Coronary artery (tissue), 2 donors: ENCODE measurements at regions not wholly inside any gene's neighbourhood (a gene's known extent, or its start where the extent isn't known, plus 50 kb on each side); places are given as distances from the start of the nearest gene placed in this dataset.
A peak's percentile ranks its signal among the peaks of the same experiment; 100 is the strongest.

Source experiments
- DNase-seq: peaks from one replicate; pipeline ENCODE4 v3.0.0-alpha.2; 2017; ENCODE audit warnings: low spot score
- H3K27ac ChIP-seq, 2 donors: fragments of 200-600 bp; sonication (generic); one replicate each; pipeline ENCODE4 v1.5.1; 2016 to 2019
- H3K4me3 ChIP-seq: fragments of 200-600 bp; sonication (generic); 2 replicates; pipeline ENCODE4 v1.5.1; 2016; ENCODE audit warnings: mild to moderate bottlenecking, moderate library complexity
- TF ChIP-seq, protein P1 (sequence below): fragments of 200-600 bp; sonication (generic); IDR thresholded peaks from one replicate; pipeline ENCODE4 v1.5.1; 2019; ENCODE audit warnings: antibody characterized with exemption

DNA sequence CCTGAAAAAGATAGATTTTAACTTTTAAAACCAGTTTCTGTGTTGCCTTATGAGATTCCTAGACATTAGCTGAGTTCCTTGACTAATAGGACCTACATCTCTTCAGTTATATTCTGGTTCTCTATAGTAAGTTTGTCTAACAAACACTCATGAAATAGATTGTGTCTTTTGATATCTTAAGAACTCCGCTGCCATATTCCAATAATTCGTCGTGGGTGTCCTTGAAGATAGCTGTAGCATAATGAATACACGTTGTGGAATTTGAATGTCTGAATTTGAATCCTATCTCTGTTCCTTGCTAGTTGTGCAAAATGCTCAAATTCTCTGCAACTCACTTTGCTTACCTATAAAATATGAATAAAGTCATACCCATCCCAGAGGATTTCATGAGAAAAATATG lies 176.8 kb upstream of the COL3A1 start:
- TF ChIP-seq, protein P1, sequence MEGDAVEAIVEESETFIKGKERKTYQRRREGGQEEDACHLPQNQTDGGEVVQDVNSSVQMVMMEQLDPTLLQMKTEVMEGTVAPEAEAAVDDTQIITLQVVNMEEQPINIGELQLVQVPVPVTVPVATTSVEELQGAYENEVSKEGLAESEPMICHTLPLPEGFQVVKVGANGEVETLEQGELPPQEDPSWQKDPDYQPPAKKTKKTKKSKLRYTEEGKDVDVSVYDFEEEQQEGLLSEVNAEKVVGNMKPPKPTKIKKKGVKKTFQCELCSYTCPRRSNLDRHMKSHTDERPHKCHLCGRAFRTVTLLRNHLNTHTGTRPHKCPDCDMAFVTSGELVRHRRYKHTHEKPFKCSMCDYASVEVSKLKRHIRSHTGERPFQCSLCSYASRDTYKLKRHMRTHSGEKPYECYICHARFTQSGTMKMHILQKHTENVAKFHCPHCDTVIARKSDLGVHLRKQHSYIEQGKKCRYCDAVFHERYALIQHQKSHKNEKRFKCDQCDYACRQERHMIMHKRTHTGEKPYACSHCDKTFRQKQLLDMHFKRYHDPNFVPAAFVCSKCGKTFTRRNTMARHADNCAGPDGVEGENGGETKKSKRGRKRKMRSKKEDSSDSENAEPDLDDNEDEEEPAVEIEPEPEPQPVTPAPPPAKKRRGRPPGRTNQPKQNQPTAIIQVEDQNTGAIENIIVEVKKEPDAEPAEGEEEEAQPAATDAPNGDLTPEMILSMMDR = no peak
- Histone ChIP-seq H3K27ac (no peak overlapping the region), H3K4me3 (no peak overlapping the region)
- DNase-seq = no peak

- no peak overlapping the region for H3K27ac ChIP-seq
- TF ChIP-seq, protein P1 = no peak
- no peak for DNase-seq
- no peak overlapping the region for H3K4me3 ChIP-seq
Measured at GRCh38 chr2:188798159-188798558, 176.0 kb upstream of the COL3A1 start.

DNA sequence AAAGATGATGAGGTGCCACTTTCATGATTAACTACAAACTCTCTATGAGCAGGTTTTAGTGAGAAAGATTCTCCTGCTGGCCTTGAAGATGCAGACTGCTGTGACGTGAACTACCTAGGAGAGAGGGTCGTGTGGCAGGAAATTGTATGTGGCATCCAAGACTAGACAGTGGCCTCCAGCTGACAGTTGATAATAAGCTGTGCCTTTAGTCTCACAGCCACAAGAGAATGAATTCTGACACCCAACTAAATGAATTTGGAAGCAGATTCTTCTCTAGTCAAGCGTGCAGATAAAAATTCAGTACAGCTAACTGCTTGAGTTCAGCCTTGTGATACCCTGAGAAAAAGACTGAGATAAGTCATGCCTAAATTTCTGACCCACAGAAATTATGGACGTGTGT lies 169.0 kb upstream of the COL3A1 start:
- DNase-seq = no peak
- Histone ChIP-seq H3K4me3 (no peak overlapping the region), H3K27ac (no peak overlapping the region)
- TF ChIP-seq, protein P1 = no peak

- H3K27ac ChIP-seq = no peak overlapping the region
- no peak overlapping the region for H3K4me3 ChIP-seq
- no peak for DNase-seq
- TF ChIP-seq, protein P1 = no peak
Measured at GRCh38 chr2:188808947-188809355, 165.2 kb upstream of the COL3A1 start.

DNA sequence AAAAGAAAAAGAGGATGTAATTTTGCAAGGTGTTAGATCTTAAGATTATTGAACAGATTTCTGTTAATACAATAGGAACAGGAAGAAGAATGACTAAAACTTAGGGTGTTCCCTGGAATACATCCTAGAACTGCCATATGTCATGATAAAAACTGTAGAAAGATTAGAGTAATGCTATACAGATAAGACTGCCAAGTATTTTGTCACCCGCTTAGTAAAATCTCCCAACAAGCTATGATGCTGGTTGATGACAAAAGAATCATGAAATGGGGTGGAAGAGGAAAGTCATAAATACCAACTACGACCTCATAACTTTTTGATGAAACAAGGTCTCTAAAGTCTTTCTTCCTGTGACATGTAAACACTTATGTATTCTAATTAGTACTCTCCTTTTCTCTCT lies 163.6 kb upstream of the COL3A1 start:
- TF ChIP-seq, protein P1 = no peak
- Histone ChIP-seq H3K27ac (no peak overlapping the region), H3K4me3 (no peak overlapping the region)
- no peak for DNase-seq

GRCh38 chr2:188811522-188811921 lies 162.7 kb upstream of the COL3A1 start:
- peak overlapping the region; percentile 28 to 60 for H3K27ac ChIP-seq
- no peak for DNase-seq
- TF ChIP-seq, protein P1 = no peak
- no peak overlapping the region for H3K4me3 ChIP-seq

DNA sequence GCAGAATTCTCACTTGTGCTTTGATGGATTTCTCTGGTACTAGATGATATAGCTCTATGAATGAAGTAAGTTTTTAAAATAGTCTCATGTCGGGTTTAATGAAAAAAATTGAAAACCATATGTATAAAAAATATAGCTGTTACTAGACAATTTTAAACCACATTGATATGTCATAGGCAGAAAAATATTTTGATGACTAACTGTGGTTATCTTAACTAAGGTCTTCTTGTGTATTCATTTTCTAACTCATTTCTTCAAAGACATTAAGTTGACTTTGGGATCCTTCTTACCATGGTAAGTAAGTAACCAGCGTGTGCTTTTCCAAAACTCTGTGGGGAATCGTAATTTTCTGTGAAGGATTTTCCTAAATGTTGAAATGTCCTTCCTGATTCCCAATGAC lies 160.9 kb upstream of the COL3A1 start:
- DNase-seq = no peak
- H3K27ac ChIP-seq = no peak overlapping the region
- TF ChIP-seq, protein P1 = no peak
- no peak overlapping the region for H3K4me3 ChIP-seq
